Heart left ventricle (tissue), 13 donors: ENCODE measurements at regions not wholly inside any gene's neighbourhood (a gene's known extent, or its start where the extent isn't known, plus 50 kb on each side); places are given as distances from the start of the nearest gene placed in this dataset.
"Not testable (repeated sequence)": the region's sequence is repeated elsewhere in the genome, so short reads cannot be mapped to it uniquely, and the experiment has no call there.

ENCODE experiments used
- POLR2A ChIP-seq, 2 donors: fragments of 450-650 bp; IDR thresholded peaks; one replicate each; pipeline ENCODE4 v1.6.1; 2017; ENCODE audit warnings: antibody characterized with exemption in 2 of 2, mild to moderate bottlenecking in 2 of 2, moderate library complexity in 2 of 2
- TF ChIP-seq, protein P1 (sequence below), 12 donors: fragments of 200-600 bp; sonication (generic) in 4 of 12; IDR thresholded peaks; one replicate each; pipeline versions ENCODE4 v1.5.0 to v1.8.0; 2018 to 2022; ENCODE audit warnings: antibody characterized with exemption in 12 of 12, mild to moderate bottlenecking in 5 of 12
- donor health status: ischemic (EF 13 %, LVEDD 7.1; RV severe dilation, severe dysfunction).
- donor health status: DM: no; HTN: yes; CAD: no.
- donor health status: DM: no; HTN: no; CAD: no.
- donor health status: ischemic (EF 25% LVEDD 6.9; RV normal size, moderate dysfunction).
- donor health status: ischemic (EF 25% LVEDD 5.7; RV mildly dilated, moderate dysfunction).
- donor health status: ischemic (EF 35%, LVEDD 5.7; RV mildly dilated, moderate dysfunction).
- donor health status: nonischemic (EF 11% LVEDD 7.7; RV severe dilation, severe dysfunction).
- donor health status: DM: yes; HTN: yes; CAD: no.
- donor health status: PGD.
- donor health status: ischemic (EF 29% LVEDD 5.4; RV normal size, mild dysfunction).
- donor health status: nonischemic (EF 23%, LVEDD 6.1; RV moderate dilation, normal function).

DNA sequence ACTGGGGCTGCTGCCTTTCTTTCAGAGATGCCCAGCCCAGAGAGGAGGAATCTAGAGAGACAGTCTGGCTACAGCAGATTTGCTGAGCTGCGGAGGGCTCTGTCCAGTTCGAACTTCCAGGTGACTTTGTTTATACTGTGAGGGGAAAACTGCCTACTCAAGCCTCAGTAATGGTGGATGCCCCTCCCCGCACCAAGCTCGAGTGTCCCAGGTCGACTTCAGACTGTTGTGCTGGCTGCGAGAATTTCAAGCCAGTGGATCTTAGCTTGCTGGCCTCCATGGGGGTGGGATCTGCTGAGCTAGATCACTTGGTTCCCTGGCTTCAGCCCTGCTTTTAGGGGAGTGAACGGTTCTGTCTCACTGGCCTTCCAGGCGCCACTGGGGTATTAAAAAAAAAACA lies 163.1 kb downstream of the GATB start:
- TF ChIP-seq, protein P1, sequence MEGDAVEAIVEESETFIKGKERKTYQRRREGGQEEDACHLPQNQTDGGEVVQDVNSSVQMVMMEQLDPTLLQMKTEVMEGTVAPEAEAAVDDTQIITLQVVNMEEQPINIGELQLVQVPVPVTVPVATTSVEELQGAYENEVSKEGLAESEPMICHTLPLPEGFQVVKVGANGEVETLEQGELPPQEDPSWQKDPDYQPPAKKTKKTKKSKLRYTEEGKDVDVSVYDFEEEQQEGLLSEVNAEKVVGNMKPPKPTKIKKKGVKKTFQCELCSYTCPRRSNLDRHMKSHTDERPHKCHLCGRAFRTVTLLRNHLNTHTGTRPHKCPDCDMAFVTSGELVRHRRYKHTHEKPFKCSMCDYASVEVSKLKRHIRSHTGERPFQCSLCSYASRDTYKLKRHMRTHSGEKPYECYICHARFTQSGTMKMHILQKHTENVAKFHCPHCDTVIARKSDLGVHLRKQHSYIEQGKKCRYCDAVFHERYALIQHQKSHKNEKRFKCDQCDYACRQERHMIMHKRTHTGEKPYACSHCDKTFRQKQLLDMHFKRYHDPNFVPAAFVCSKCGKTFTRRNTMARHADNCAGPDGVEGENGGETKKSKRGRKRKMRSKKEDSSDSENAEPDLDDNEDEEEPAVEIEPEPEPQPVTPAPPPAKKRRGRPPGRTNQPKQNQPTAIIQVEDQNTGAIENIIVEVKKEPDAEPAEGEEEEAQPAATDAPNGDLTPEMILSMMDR (IDR thresholded peaks at IDR 0.05): not testable (repeated sequence)
- TF ChIP-seq POLR2A (IDR thresholded peaks at IDR 0.05): not testable (repeated sequence)
